CD14-positive monocyte (primary cell): ENCODE measurements at regions not wholly inside any gene's neighbourhood (a gene's known extent, or its start where the extent isn't known, plus 50 kb on each side); places are given as distances from the start of the nearest gene placed in this dataset.

ENCODE experiments used
- DNase-seq, 3 donors: peaks; one replicate each; pipeline ENCODE4 v3.0.0-alpha.2; 2011 to 2022
- H2AFZ ChIP-seq: 2 replicates; pipeline ENCODE4 v1.6.0; 2012; ENCODE audit warnings: mild to moderate bottlenecking, low read depth, low read length, inconsistent platforms; ENCODE audit not compliant: insufficient read depth, poor library complexity, severe bottlenecking
- H3K27ac ChIP-seq, 2 donors: 1 replicate in 1 of 2; 2 replicates in 1 of 2; pipeline ENCODE4 v1.5.1; 2012 to 2013; ENCODE audit warnings: low read length in 2 of 2, control low read depth in 1 of 2, inconsistent platforms in 1 of 2, low read depth in 1 of 2, mild to moderate bottlenecking in 1 of 2
- H3K27me3 ChIP-seq, 2 donors: one replicate each; pipeline versions ENCODE4 v1.6.0 to v1.6.1; 2011 to 2013; ENCODE audit warnings: low read length in 2 of 2; ENCODE audit not compliant: control insufficient read depth in 2 of 2, insufficient read depth in 2 of 2
- H3K36me3 ChIP-seq, 2 donors: replicated peaks in 1 of 2; 1 replicate in 1 of 2; 2 replicates in 1 of 2; pipeline versions ENCODE4 v1.5.1 to v1.6.1; 2012 to 2013; ENCODE audit warnings: low read length in 2 of 2, control low read depth in 1 of 2, inconsistent platforms in 1 of 2, mild to moderate bottlenecking in 1 of 2; ENCODE audit not compliant: insufficient read depth in 2 of 2, control insufficient read depth in 1 of 2
- H3K4me1 ChIP-seq, 2 donors: 1 replicate in 1 of 2; 2 replicates in 1 of 2; pipeline versions ENCODE4 v1.5.1 to v1.6.1; 2012 to 2013; ENCODE audit warnings: low read length in 2 of 2, control low read depth in 1 of 2, inconsistent platforms in 1 of 2, mild to moderate bottlenecking in 1 of 2, moderate library complexity in 1 of 2; ENCODE audit not compliant: insufficient read depth in 2 of 2, control insufficient read depth in 1 of 2
- H3K4me2 ChIP-seq: replicated peaks from 2 replicates; pipeline ENCODE3; 2012; ENCODE audit warnings: low read length, moderate library complexity, mild to moderate bottlenecking; ENCODE audit not compliant: poor library complexity, severe bottlenecking; ENCODE audit errors: extremely low read depth
- H3K4me3 ChIP-seq, 3 experiments: fragments of 200-600 bp in 1 of 3; sonication (generic) in 1 of 3; replicated peaks in 1 of 3; 1 replicate in 2 of 3; 2 replicates in 1 of 3; pipeline ENCODE4 v1.5.1; 2011 to 2013; ENCODE audit warnings: low read length in 3 of 3, mild to moderate bottlenecking in 3 of 3, control low read depth in 2 of 3, low read depth in 2 of 3, inconsistent platforms in 1 of 3, moderate library complexity in 1 of 3
- H3K79me2 ChIP-seq: 2 replicates; pipeline ENCODE4 v1.6.0; 2012; ENCODE audit warnings: mild to moderate bottlenecking, control low read depth, inconsistent platforms, low read length, moderate library complexity; ENCODE audit not compliant: insufficient read depth
- H3K9ac ChIP-seq: 2 replicates; pipeline ENCODE4 v1.6.0; 2017; ENCODE audit warnings: low read length, mild to moderate bottlenecking; ENCODE audit not compliant: insufficient read depth, poor library complexity, severe bottlenecking
- H3K9me3 ChIP-seq, 2 donors: replicated peaks in 1 of 2; 1 replicate in 1 of 2; 2 replicates in 1 of 2; pipeline versions ENCODE4 v1.5.1 to v1.6.1; 2012 to 2013; ENCODE audit warnings: low read length in 2 of 2, control low read depth in 1 of 2; ENCODE audit not compliant: control insufficient read depth in 1 of 2, insufficient read depth in 1 of 2
- H4K20me1 ChIP-seq: 2 replicates; pipeline ENCODE4 v1.6.0; 2012; ENCODE audit warnings: mild to moderate bottlenecking, low read length, control low read depth, moderate library complexity; ENCODE audit not compliant: insufficient read depth
- H3K27ac Mint-ChIP-seq, 7 donors: one replicate each; pipeline ENCODE4 v1.8.0; 2020; ENCODE audit warnings: mild to moderate bottlenecking in 7 of 7, mixed read lengths in 7 of 7, moderate library complexity in 6 of 7, inconsistent platforms in 2 of 7
- H3K27me3 Mint-ChIP-seq, 3 donors: one replicate each; pipeline ENCODE4 v1.8.0; 2021 to 2022; ENCODE audit warnings: low read depth in 3 of 3, mild to moderate bottlenecking in 3 of 3, mixed read lengths in 3 of 3, moderate library complexity in 3 of 3, inconsistent platforms in 1 of 3
- H3K36me3 Mint-ChIP-seq, 2 donors: one replicate each; pipeline ENCODE4 v1.8.0; 2020; ENCODE audit warnings: mixed read lengths in 2 of 2, inconsistent platforms in 1 of 2, mild to moderate bottlenecking in 1 of 2
- H3K4me1 Mint-ChIP-seq: one replicate; pipeline ENCODE4 v1.8.0; 2020; ENCODE audit warnings: mild to moderate bottlenecking, mixed read lengths
- H3K4me3 Mint-ChIP-seq, 2 donors: one replicate each; pipeline ENCODE4 v1.8.0; 2020; ENCODE audit warnings: mild to moderate bottlenecking in 2 of 2, mixed read lengths in 2 of 2, moderate library complexity in 1 of 2
- H3K9me3 Mint-ChIP-seq, 7 donors: one replicate each; pipeline ENCODE4 v1.8.0; 2020 to 2022; ENCODE audit warnings: mixed read lengths in 7 of 7, mild to moderate bottlenecking in 6 of 7, moderate library complexity in 6 of 7, inconsistent platforms in 2 of 7
- CTCF ChIP-seq: fragments of 200-600 bp; IDR thresholded peaks from one replicate; pipeline ENCODE4 v1.8.0; 2022; ENCODE audit warnings: antibody characterized with exemption, mild to moderate bottlenecking
- WGBS: methylation state at CpG from one replicate; pipeline ENCODE4 v1.1.5; 2013; ENCODE audit warnings: missing lambda C conversion rate; ENCODE audit not compliant: insufficient coverage; 5-methylcytosine and 5-hydroxymethylcytosine counted together
- intact Hi-C, 2 donors: fragments of 100-400 bp; cut with micrococcal nuclease; formaldehyde crosslinking; loops; one replicate each; pipeline versions ENCODE4 v1.15.0 to v1.15.1; 2023

GRCh38 chr9:26346942-26347477 is 545.6 kb downstream of the CAAP1 start:
- no peak overlapping the region for H3K9ac ChIP-seq
- Mint-ChIP-seq H3K27me3 (peaks cover 0 to 2% (median 0%) of the 10 kb centered on the region in 3 donors), H3K4me1 (no peaks in the 10 kb centered on the region), H3K4me3 (no peak overlapping the region), H3K27ac (no peak overlapping the region), H3K36me3 (no peaks in the 10 kb centered on the region), H3K9me3 (peaks cover 0 to 12% (median 2%) of the 10 kb centered on the region in 7 donors)
- peaks cover 7 to 12% of the 10 kb centered on the region in 2 donors for H3K9me3 ChIP-seq
- H3K4me1 ChIP-seq: no peaks in the 10 kb centered on the region
- H3K79me2 ChIP-seq: no peaks in the 10 kb centered on the region
- no peak for DNase-seq
- 69% methylated on average over 4 of the region's 8 CpGs for WGBS
- no peak overlapping the region for H3K4me2 ChIP-seq
- no peaks in the 10 kb centered on the region for H3K27me3 ChIP-seq
- no peak overlapping the region for H3K27ac ChIP-seq
- H3K36me3 ChIP-seq: no peaks in the 10 kb centered on the region
- H2AFZ ChIP-seq: no peak overlapping the region
- H4K20me1 ChIP-seq: no peaks in the 10 kb centered on the region
- no peak overlapping the region for H3K4me3 ChIP-seq
- no peak for TF ChIP-seq CTCF
- intact Hi-C loops: no loop called here

GRCh38 chr9:26341545-26341944 is 551.1 kb downstream of the CAAP1 start:
- no peak for TF ChIP-seq CTCF
- Histone ChIP-seq H3K9me3 (peaks cover 0 to 4% of the 10 kb centered on the region in 2 donors), H4K20me1 (no peaks in the 10 kb centered on the region), H3K36me3 (no peaks in the 10 kb centered on the region), H3K4me1 (no peaks in the 10 kb centered on the region), H3K4me3 (no peak overlapping the region), H3K9ac (no peak overlapping the region), H3K27me3 (no peaks in the 10 kb centered on the region), H3K27ac (no peak overlapping the region), H3K79me2 (no peaks in the 10 kb centered on the region), H2AFZ (no peak overlapping the region), H3K4me2 (no peak overlapping the region)
- Mint-ChIP-seq H3K27ac (no peak overlapping the region), H3K9me3 (peaks cover 0 to 9% (median 2%) of the 10 kb centered on the region in 7 donors), H3K36me3 (no peaks in the 10 kb centered on the region), H3K4me3 (no peak overlapping the region), H3K27me3 (peaks cover 0 to 2% (median 0%) of the 10 kb centered on the region in 3 donors), H3K4me1 (no peaks in the 10 kb centered on the region)
- DNase-seq: no peak
- WGBS: no CpG with 5 or more reads among the region's 1 CpG
- intact Hi-C loops: no loop called here
